ENCODE measurements at regions not wholly inside any gene's neighbourhood (a gene's known extent, or its start where the extent isn't known, plus 50 kb on each side); places are given as distances from the start of the nearest gene placed in this dataset.

- no peak for DNase-seq (ENCODE audit: low spot score)
Observed at GRCh38 chr18:21162786-21163185, 51.2 kb upstream of the ROCK1 start.

- DNase-seq (ENCODE audit: low spot score), result no peak
Observed at GRCh38 chr18:21163647-21164547, 52.3 kb upstream of the ROCK1 start.

GRCh38 chr18:21164548-21165095 is 53.0 kb upstream of the ROCK1 start:
- DNase-seq (ENCODE audit: low spot score), result no peak

DNA sequence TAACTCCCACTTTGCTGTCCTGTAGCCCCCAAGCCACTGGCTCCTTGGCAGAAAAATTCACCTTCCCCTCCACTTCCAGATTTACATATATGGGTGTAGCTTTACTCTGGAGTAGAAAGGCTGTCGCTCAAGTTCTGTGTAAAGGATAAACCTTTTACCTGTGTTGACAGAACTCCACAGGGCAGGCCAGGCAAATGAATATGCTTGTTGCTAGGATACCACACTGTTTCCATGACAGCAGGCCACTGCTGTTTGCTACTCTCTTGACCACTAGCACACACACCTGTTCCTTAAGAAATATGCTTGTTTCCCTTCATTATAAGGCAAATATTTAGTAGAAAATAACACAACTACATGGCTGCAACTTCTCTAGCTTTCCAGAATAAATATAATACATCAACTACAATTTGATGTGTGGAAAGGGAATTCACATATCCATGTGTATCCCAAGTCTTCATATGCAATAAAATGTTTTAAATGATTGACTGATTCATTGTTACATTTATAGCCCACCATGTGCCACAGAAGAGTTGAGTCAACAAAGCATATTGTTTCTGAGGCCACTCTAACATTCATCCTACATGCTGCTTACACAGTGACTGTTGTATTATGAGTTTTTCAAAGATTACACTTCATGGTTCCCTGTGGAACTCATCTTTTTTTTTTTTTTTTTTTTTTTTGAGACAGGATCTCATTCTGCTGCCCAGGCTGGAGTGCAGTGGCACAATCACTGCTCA is 56.2 kb upstream of the ROCK1 start:
- peak; percentile 93 for DNase-seq (ENCODE audit: low spot score)

GRCh38 chr18:21168880-21169279 is 57.3 kb upstream of the ROCK1 start:
- no peak for DNase-seq (ENCODE audit: low spot score)

DNA sequence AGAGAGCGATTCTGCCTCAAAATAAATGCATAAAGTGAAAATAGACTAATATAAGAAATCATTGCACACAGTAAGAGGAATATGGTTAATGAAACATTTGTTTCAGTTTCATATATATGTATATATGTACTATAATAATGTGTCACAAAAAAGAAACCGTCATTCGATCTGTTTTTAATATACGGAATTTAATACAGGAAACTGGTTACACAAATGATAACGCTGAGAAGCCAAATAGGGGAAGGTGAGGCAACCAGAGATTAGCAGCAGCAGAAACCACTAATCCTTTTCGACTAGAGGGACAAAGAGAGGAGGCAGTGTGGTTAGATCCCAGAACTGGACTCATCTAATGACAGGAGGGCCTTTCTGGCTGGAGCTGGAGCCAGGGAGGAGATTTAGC is 64.2 kb upstream of the GREB1L start:
- DNase-seq (ENCODE audit: low spot score), result no peak

DNA sequence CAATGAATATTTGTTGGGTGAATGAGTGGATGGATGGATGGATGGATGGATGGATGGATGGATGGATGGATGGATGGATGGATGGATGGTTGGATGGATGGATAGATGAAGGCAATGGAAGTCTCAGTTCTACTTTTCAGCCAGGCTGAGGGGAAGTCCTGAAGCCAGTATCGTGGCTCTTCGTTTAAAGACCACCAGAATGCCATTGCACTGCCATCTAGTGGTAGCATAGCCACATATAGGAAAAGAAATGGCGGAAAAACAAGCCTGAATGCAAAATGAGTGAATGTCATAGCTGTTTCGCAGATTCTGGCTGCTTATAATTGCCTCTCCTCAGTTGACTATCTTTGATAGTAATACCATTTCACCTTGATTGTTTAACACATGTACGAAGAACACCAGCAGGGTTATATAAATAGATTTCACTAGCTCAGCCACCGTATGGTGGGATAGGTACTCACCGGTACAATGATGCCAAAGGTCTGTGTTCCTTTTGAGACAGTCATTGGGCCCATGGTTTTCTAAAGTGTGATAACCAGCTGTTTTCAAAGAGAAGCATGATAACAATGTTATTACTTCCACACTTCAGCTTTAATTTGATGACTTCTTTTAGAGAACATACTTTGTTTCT is 62.3 kb upstream of the GREB1L start:
- peak; percentile 73 for DNase-seq (ENCODE audit: low spot score)

DNA sequence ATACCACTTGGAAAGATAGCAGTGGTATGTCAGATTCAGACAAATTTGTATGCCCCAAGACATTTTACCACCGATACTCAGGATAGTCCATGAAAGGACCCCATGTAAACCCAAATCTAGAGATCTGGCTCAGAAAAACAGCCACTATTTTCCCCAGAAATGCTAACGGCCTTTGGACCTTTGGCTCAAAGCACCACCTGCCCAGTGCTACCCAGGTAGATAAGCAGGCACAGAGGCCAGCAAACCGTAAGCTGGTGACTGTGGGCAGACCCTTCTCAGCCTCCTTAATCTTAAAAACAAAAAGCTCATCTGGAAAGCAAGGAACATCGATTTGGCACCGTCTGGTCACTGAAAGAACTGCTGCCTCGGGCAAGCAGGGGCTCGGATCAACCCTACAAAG is 61.4 kb upstream of the GREB1L start:
- no peak for DNase-seq (ENCODE audit: low spot score)

DNA sequence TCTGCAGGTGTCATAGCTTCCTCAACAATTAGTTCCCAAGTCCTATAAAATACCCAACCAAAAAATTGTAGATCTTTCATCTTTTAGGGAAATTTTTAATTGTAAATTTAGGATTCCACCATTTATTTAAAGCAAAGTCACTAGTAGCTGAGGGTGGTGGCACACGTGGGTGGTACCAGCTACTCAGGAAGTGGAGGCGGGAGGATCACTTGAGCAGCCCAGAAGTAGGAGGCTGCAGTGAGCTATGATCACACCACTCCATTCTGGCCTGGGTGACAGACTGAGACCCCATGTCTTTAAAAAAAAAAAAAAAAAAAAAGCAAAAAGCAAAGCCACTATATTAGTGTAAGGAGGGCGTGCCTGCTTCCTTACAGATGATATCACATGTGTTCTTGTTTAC is 60.3 kb upstream of the GREB1L start:
- no peak for DNase-seq (ENCODE audit: low spot score)

DNA sequence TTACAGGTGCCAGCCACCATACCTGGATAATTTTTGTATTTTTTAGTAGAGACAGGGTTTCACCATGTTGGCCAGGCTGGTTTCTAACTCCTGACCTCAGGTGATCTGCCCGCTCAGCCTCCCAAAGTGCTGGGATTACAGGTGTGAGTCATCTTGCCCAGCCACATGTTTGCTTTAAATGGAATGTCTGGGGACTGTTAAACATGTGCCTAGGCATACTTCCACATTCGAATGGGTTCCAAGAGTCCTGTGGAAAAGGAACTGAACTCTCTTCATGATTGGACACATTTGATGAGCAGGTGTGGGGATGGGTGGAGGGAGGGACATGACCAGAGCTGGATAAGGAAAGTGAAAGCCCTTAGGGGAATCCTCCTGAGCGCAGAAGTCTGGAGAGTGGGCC is 58.4 kb upstream of the GREB1L start:
- no peak for DNase-seq (ENCODE audit: low spot score)

- DNase-seq (ENCODE audit: low spot score), result no peak
Observed at GRCh38 chr18:21184396-21184996, 57.5 kb upstream of the GREB1L start.

DNA sequence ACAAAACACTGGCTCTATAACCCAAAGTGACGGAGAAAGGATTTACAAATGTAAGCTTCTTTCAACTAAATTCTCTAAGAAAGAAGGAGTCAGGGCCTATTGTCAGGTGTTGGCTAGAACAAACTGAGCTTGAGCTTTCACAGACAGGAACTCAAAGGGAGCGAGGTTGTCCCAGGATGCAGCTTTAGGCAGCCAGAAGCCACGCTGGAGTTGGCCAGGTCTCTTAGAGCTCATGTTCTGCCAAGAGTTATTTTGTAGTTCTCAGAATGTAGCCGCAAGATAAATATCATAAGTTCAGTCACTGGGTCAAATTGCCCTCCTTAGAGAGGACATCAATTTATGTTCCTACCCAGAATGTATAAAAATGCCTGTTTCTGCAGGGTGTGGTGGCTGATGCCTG is 54.1 kb upstream of the GREB1L start:
- no peak for DNase-seq (ENCODE audit: low spot score)

GRCh38 chr18:21191596-21192307 is 50.3 kb upstream of the GREB1L start:
- DNase-seq (ENCODE audit: low spot score), result peak; percentile 55

Measured in HT-29 (cell line).